ENCODE measurements at regions not wholly inside any gene's neighbourhood (a gene's known extent, or its start where the extent isn't known, plus 50 kb on each side); places are given as distances from the start of the nearest gene placed in this dataset.

DNA sequence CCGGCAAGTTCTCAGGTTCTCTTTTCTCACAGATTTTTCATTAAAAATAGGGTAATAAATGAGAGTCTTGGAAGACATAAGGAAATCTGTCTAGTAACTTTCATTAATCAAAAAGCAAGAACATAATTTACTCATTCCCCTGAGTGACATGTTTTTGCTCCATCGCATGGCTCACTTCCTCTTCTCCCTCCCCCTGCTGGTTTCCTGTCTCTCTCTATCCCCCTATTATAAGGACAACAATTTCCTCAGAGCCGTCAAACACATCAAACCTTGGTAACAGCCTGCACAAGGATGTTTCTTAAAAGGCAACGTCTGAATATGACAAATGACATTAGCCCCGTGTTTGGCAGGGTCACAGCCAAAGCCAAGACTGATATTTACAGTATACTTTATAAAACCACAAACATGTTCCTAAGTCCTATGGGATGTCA, 1149.6 kb downstream of the IGSF11 start:
- Histone ChIP-seq H3K36me3 (ENCODE audit: control insufficient read depth in 1 of 2, insufficient read depth in 2 of 2, low read length in 2 of 2) (no peaks in the 10 kb centered on the region), H3K14ac (ENCODE audit: low read length) (no peak overlapping the region), H3K4me3 (ENCODE audit: low read depth, low read length) (no peak overlapping the region), H2AK5ac (ENCODE audit: low read length) (no peak overlapping the region), H3K4me2 (ENCODE audit: low read length) (no peak overlapping the region), H2BK5ac (ENCODE audit: low read depth, low read length, poor library complexity) (no peak overlapping the region), H3K9me3 (ENCODE audit: insufficient read depth, low read depth, low read length) (no peaks in the 10 kb centered on the region), H4K12ac (ENCODE audit: low read depth, low read length) (no peak overlapping the region), H3K27ac (ENCODE audit: low read depth, low read length) (no peak overlapping the region), H3K27me3 (ENCODE audit: insufficient read depth, low read length) (no peaks in the 10 kb centered on the region), H3K4ac (ENCODE audit: low read depth, low read length) (no peak overlapping the region), H4K8ac (ENCODE audit: low read depth, low read length) (no peak overlapping the region), H2BK12ac (ENCODE audit: low read length) (no peak overlapping the region), H4K91ac (ENCODE audit: low read depth, low read length) (no peak overlapping the region), H3K9ac (ENCODE audit: low read length) (no peak overlapping the region), H3K18ac (ENCODE audit: low read length) (no peak overlapping the region), H2BK120ac (ENCODE audit: insufficient read depth, low read length, poor library complexity) (no peak overlapping the region), H3K4me1 (ENCODE audit: control insufficient read depth in 1 of 2, insufficient read depth in 2 of 2, low read length in 2 of 2) (no peaks in the 10 kb centered on the region), H2AFZ (ENCODE audit: insufficient read depth, low read length, poor library complexity) (no peak overlapping the region), H3K79me1 (ENCODE audit: low read length) (no peaks in the 10 kb centered on the region), H3K23ac (ENCODE audit: low read length) (no peak overlapping the region), H3K79me2 (ENCODE audit: control insufficient read depth, insufficient read depth, low read length, poor library complexity) (no peaks in the 10 kb centered on the region)
- no CpG with 5 or more reads among the region's 5 CpGs for WGBS (ENCODE audit: extremely low coverage, insufficient coverage, insufficient read length)
- no peak for DNase-seq

DNA sequence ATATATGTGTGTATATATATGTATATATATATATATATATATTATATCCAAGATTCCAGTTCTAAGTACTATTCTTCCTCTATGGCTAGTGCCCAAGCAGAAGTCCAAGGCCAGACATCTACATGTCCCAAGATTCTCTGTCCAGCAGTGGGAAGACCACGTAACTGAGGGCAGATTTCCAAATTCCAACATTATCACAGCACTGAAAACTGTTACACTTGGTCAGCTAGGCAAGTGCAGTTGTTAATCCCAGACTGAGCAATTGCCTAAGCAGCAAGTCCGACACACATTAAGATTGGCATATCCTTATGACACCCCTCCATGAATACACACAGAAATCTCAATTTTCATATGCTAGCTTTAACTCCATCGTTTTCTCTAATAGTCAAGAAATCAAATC, 1148.5 kb downstream of the IGSF11 start:
- H4K12ac ChIP-seq (ENCODE audit: low read depth, low read length): no peak overlapping the region
- H2BK120ac ChIP-seq (ENCODE audit: insufficient read depth, low read length, poor library complexity): no peak overlapping the region
- H3K4me3 ChIP-seq (ENCODE audit: low read depth, low read length): no peak overlapping the region
- no peaks in the 10 kb centered on the region for H3K4me1 ChIP-seq (ENCODE audit: control insufficient read depth in 1 of 2, insufficient read depth in 2 of 2, low read length in 2 of 2)
- H3K4me2 ChIP-seq (ENCODE audit: low read length): no peak overlapping the region
- no CpG with 5 or more reads among the region's 3 CpGs for WGBS (ENCODE audit: extremely low coverage, insufficient coverage, insufficient read length)
- no peaks in the 10 kb centered on the region for H3K36me3 ChIP-seq (ENCODE audit: control insufficient read depth in 1 of 2, insufficient read depth in 2 of 2, low read length in 2 of 2)
- no peaks in the 10 kb centered on the region for H3K79me2 ChIP-seq (ENCODE audit: control insufficient read depth, insufficient read depth, low read length, poor library complexity)
- no peak overlapping the region for H3K18ac ChIP-seq (ENCODE audit: low read length)
- H2BK12ac ChIP-seq (ENCODE audit: low read length): no peak overlapping the region
- H3K79me1 ChIP-seq (ENCODE audit: low read length): no peaks in the 10 kb centered on the region
- H2BK5ac ChIP-seq (ENCODE audit: low read depth, low read length, poor library complexity): no peak overlapping the region
- DNase-seq: no peak
- H3K9me3 ChIP-seq (ENCODE audit: insufficient read depth, low read depth, low read length): no peaks in the 10 kb centered on the region
- no peak overlapping the region for H3K14ac ChIP-seq (ENCODE audit: low read length)
- H3K4ac ChIP-seq (ENCODE audit: low read depth, low read length): no peak overlapping the region
- H3K27me3 ChIP-seq (ENCODE audit: insufficient read depth, low read length): no peaks in the 10 kb centered on the region
- no peak overlapping the region for H3K27ac ChIP-seq (ENCODE audit: low read depth, low read length)
- H4K91ac ChIP-seq (ENCODE audit: low read depth, low read length): no peak overlapping the region
- no peak overlapping the region for H3K9ac ChIP-seq (ENCODE audit: low read length)
- H2AK5ac ChIP-seq (ENCODE audit: low read length): no peak overlapping the region
- no peak overlapping the region for H3K23ac ChIP-seq (ENCODE audit: low read length)
- H4K8ac ChIP-seq (ENCODE audit: low read depth, low read length): no peak overlapping the region
- H2AFZ ChIP-seq (ENCODE audit: insufficient read depth, low read length, poor library complexity): no peak overlapping the region

DNA sequence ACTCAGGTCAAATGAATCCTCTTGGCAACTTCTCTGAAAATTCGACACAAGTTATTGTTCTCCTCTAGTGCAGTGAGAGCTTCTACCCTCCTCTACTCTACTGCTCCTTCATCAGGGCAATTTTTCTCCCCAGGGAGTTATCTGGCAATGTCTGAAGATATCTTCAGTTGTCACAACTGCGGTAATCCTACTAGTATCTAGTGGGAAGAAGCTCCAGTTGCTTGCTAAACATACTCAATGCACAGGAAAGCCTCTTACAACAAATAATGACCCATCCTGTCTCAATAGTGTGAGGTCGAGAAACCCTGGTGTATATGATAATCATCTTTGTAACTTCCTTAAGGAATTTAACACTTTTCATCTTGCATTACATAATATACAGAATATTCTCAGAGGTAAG, 1147.6 kb downstream of the IGSF11 start:
- H3K4ac ChIP-seq (ENCODE audit: low read depth, low read length): no peak overlapping the region
- H3K4me3 ChIP-seq (ENCODE audit: low read depth, low read length): no peak overlapping the region
- H3K18ac ChIP-seq (ENCODE audit: low read length): no peak overlapping the region
- no peak overlapping the region for H4K12ac ChIP-seq (ENCODE audit: low read depth, low read length)
- no peak overlapping the region for H3K9ac ChIP-seq (ENCODE audit: low read length)
- no peaks in the 10 kb centered on the region for H3K36me3 ChIP-seq (ENCODE audit: control insufficient read depth in 1 of 2, insufficient read depth in 2 of 2, low read length in 2 of 2)
- no peak overlapping the region for H2AFZ ChIP-seq (ENCODE audit: insufficient read depth, low read length, poor library complexity)
- DNase-seq: no peak
- H4K8ac ChIP-seq (ENCODE audit: low read depth, low read length): no peak overlapping the region
- no peak overlapping the region for H2BK5ac ChIP-seq (ENCODE audit: low read depth, low read length, poor library complexity)
- no peak overlapping the region for H3K14ac ChIP-seq (ENCODE audit: low read length)
- no peaks in the 10 kb centered on the region for H3K9me3 ChIP-seq (ENCODE audit: insufficient read depth, low read depth, low read length)
- WGBS (ENCODE audit: extremely low coverage, insufficient coverage, insufficient read length): no CpG with 5 or more reads among the region's 3 CpGs
- H3K79me1 ChIP-seq (ENCODE audit: low read length): no peaks in the 10 kb centered on the region
- H4K91ac ChIP-seq (ENCODE audit: low read depth, low read length): no peak overlapping the region
- no peak overlapping the region for H2BK12ac ChIP-seq (ENCODE audit: low read length)
- H3K4me2 ChIP-seq (ENCODE audit: low read length): no peak overlapping the region
- H2BK120ac ChIP-seq (ENCODE audit: insufficient read depth, low read length, poor library complexity): no peak overlapping the region
- no peaks in the 10 kb centered on the region for H3K4me1 ChIP-seq (ENCODE audit: control insufficient read depth in 1 of 2, insufficient read depth in 2 of 2, low read length in 2 of 2)
- no peak overlapping the region for H3K23ac ChIP-seq (ENCODE audit: low read length)
- no peaks in the 10 kb centered on the region for H3K79me2 ChIP-seq (ENCODE audit: control insufficient read depth, insufficient read depth, low read length, poor library complexity)
- H2AK5ac ChIP-seq (ENCODE audit: low read length): no peak overlapping the region
- H3K27ac ChIP-seq (ENCODE audit: low read depth, low read length): no peak overlapping the region
- H3K27me3 ChIP-seq (ENCODE audit: insufficient read depth, low read length): no peaks in the 10 kb centered on the region

DNA sequence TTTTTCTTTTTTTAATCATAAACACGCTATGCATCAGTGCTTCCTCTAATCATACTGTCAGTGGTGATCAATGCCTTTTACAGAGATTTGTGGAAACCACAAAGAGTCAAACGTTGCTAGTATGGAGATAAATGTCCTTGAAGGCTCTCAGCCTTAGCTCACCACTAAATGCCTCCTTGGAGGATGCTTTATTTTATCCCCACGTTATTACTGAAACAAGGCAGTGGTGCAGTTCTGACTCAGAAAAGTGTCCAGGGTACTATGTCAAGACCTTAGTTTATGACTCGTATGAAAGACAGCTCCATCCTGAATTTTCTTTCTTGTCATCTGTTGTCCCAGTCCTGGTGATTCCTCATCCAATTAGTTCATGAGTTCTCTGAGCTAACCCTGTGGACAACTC, 1146.7 kb downstream of the IGSF11 start:
- Histone ChIP-seq H3K4me1 (ENCODE audit: control insufficient read depth in 1 of 2, insufficient read depth in 2 of 2, low read length in 2 of 2) (no peaks in the 10 kb centered on the region), H3K79me1 (ENCODE audit: low read length) (no peaks in the 10 kb centered on the region), H4K91ac (ENCODE audit: low read depth, low read length) (no peak overlapping the region), H3K36me3 (ENCODE audit: control insufficient read depth in 1 of 2, insufficient read depth in 2 of 2, low read length in 2 of 2) (no peaks in the 10 kb centered on the region), H3K4me2 (ENCODE audit: low read length) (no peak overlapping the region), H3K79me2 (ENCODE audit: control insufficient read depth, insufficient read depth, low read length, poor library complexity) (no peaks in the 10 kb centered on the region), H3K18ac (ENCODE audit: low read length) (no peak overlapping the region), H3K14ac (ENCODE audit: low read length) (no peak overlapping the region), H2BK120ac (ENCODE audit: insufficient read depth, low read length, poor library complexity) (no peak overlapping the region), H2AFZ (ENCODE audit: insufficient read depth, low read length, poor library complexity) (no peak overlapping the region), H2BK12ac (ENCODE audit: low read length) (no peak overlapping the region), H3K9me3 (ENCODE audit: insufficient read depth, low read depth, low read length) (no peaks in the 10 kb centered on the region), H3K27me3 (ENCODE audit: insufficient read depth, low read length) (no peaks in the 10 kb centered on the region), H3K4me3 (ENCODE audit: low read depth, low read length) (no peak overlapping the region), H2AK5ac (ENCODE audit: low read length) (no peak overlapping the region), H3K4ac (ENCODE audit: low read depth, low read length) (no peak overlapping the region), H2BK5ac (ENCODE audit: low read depth, low read length, poor library complexity) (no peak overlapping the region), H3K23ac (ENCODE audit: low read length) (no peak overlapping the region), H4K8ac (ENCODE audit: low read depth, low read length) (no peak overlapping the region), H4K12ac (ENCODE audit: low read depth, low read length) (no peak overlapping the region), H3K27ac (ENCODE audit: low read depth, low read length) (no peak overlapping the region), H3K9ac (ENCODE audit: low read length) (no peak overlapping the region)
- WGBS (ENCODE audit: extremely low coverage, insufficient coverage, insufficient read length): no CpG with 5 or more reads among the region's 4 CpGs
- no peak for DNase-seq

Data from trophoblast cell (in vitro differentiated cells and primary cell).